CD4-positive, alpha-beta memory T cell (primary cell): ENCODE measurements at regions not wholly inside any gene's neighbourhood (a gene's known extent, or its start where the extent isn't known, plus 50 kb on each side); places are given as distances from the start of the nearest gene placed in this dataset.

ENCODE experiments used
- CTCF ChIA-PET: fragments of 350-600 bp; sonication (Branson Sonifier 250); formaldehyde crosslinking; loops from one replicate; lab custom pipeline; 2021; ENCODE audit warnings: inconsistent platforms; ENCODE audit not compliant: partially characterized antibody; lab: Charles Lee
- POLR2A ChIA-PET: fragments of 350-600 bp; sonication (Branson Sonifier 250); formaldehyde crosslinking; loops from one replicate; lab custom pipeline; 2021; ENCODE audit not compliant: partially characterized antibody; lab: Charles Lee
- DNase-seq, 5 donors: peaks; one replicate each; pipeline versions ENCODE4 v3.0.0 to v3.0.0-alpha.2; 2020 to 2022; ENCODE audit warnings: mixed read lengths in 1 of 5
- H3K27ac ChIP-seq: one replicate; pipeline ENCODE4 v1.7.0; 2013; ENCODE audit warnings: low read depth, low read length
- H3K27me3 ChIP-seq: 2 replicates; pipeline ENCODE4 v1.7.0; 2013; ENCODE audit warnings: mild to moderate bottlenecking, low read length, moderate library complexity; ENCODE audit not compliant: insufficient read depth
- H3K36me3 ChIP-seq: 2 replicates; pipeline ENCODE4 v1.7.0; 2013; ENCODE audit warnings: mild to moderate bottlenecking, low read length, moderate library complexity; ENCODE audit not compliant: insufficient read depth
- H3K4me1 ChIP-seq: 2 replicates; pipeline ENCODE4 v1.7.0; 2013; ENCODE audit warnings: mild to moderate bottlenecking, low read length, moderate library complexity; ENCODE audit not compliant: insufficient read depth
- H3K4me3 ChIP-seq, 2 donors: one replicate each; pipeline ENCODE4 v1.7.0; 2013; ENCODE audit warnings: low read length in 2 of 2, mild to moderate bottlenecking in 1 of 2
- H3K9me3 ChIP-seq, 2 donors: one replicate each; pipeline ENCODE4 v1.7.0; 2013; ENCODE audit warnings: low read length in 2 of 2, control low read depth in 1 of 2; ENCODE audit not compliant: control insufficient read depth in 1 of 2
- H3K27ac Mint-ChIP-seq, 7 donors: one replicate each; pipeline ENCODE4 v1.8.0; 2020 to 2021; ENCODE audit warnings: mixed read lengths in 7 of 7, mild to moderate bottlenecking in 6 of 7, inconsistent platforms in 3 of 7, moderate library complexity in 3 of 7
- H3K27me3 Mint-ChIP-seq, 2 donors: one replicate each; pipeline ENCODE4 v1.8.0; 2020 to 2021; ENCODE audit warnings: mixed read lengths in 2 of 2
- H3K36me3 Mint-ChIP-seq, 2 donors: one replicate each; pipeline ENCODE4 v1.8.0; 2020 to 2021; ENCODE audit warnings: mixed read lengths in 2 of 2, inconsistent platforms in 1 of 2, mild to moderate bottlenecking in 1 of 2
- H3K4me1 Mint-ChIP-seq, 4 donors: one replicate each; pipeline ENCODE4 v1.8.0; 2020 to 2021; ENCODE audit warnings: mixed read lengths in 4 of 4, mild to moderate bottlenecking in 1 of 4
- H3K4me3 Mint-ChIP-seq, 8 donors: one replicate each; pipeline ENCODE4 v1.8.0; 2020 to 2021; ENCODE audit warnings: mixed read lengths in 8 of 8, mild to moderate bottlenecking in 7 of 8, moderate library complexity in 6 of 8, inconsistent platforms in 3 of 8
- H3K9me3 Mint-ChIP-seq, 8 donors: one replicate each; pipeline ENCODE4 v1.8.0; 2020 to 2021; ENCODE audit warnings: mixed read lengths in 8 of 8, mild to moderate bottlenecking in 5 of 8, inconsistent platforms in 3 of 8, moderate library complexity in 1 of 8
- intact Hi-C: fragments of 100-400 bp; cut with micrococcal nuclease; formaldehyde crosslinking; loops from one replicate; pipeline ENCODE4 v1.15.1; 2023

DNA sequence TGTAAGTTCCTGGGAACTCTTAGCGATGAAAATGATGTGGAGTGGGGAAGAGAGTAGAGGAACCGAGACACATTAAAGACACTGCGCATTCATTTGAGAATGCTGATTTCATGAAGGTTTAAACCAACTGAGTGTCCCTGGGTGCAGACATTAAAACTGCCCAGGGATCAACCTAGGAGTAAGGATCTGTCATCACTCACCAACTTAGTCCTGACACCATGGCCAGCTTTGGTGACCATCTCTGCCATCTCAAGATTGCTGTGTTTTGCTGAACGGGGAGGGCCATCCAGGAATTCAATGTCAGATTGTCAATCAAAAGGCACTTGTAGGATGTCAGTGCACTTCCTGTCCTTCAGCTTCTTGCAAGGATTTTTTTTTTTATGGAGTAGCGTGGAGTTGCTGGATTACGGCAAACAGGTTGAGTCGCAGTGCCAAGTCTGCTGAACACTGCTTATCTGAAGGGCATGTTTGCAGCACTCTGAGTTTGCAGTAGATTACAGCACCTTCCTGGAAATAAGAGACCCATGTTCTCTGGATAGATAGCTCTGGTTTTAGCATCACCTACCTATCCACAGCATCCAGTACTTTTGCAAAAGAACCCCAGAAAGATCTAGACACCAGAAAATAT is 258.1 kb upstream of the IRX3 start:
- Histone ChIP-seq H3K27ac (no peak overlapping the region), H3K27me3 (no peaks in the 10 kb centered on the region), H3K4me3 (no peak overlapping the region), H3K36me3 (no peaks in the 10 kb centered on the region), H3K4me1 (no peaks in the 10 kb centered on the region), H3K9me3 (no peaks in the 10 kb centered on the region)
- no peak overlapping the region for H3K4me3 Mint-ChIP-seq
- H3K36me3 Mint-ChIP-seq: no peaks in the 10 kb centered on the region
- no peak for DNase-seq
- CTCF ChIA-PET: no interaction called here
- H3K4me1 Mint-ChIP-seq: no peaks in the 10 kb centered on the region
- intact Hi-C loops: no loop called here
- H3K9me3 Mint-ChIP-seq: peaks cover 0 to 3% (median 0%) of the 10 kb centered on the region in 8 donors
- H3K27me3 Mint-ChIP-seq: peaks cover 3% of the 10 kb centered on the region in 2 donors
- POLR2A ChIA-PET: no interaction called here
- H3K27ac Mint-ChIP-seq: no peak overlapping the region

- ChIA-PET POLR2A (no interaction called here), CTCF (no interaction called here)
Measured at GRCh38 chr16:54542805-54543505, 256.4 kb upstream of the IRX3 start.

GRCh38 chr16:54540525-54541180 is 254.1 kb upstream of the IRX3 start:
- Mint-ChIP-seq H3K4me1 (no peaks in the 10 kb centered on the region), H3K27ac (no peak overlapping the region), H3K27me3 (peaks cover 1% of the 10 kb centered on the region in 2 donors), H3K4me3 (no peak overlapping the region), H3K9me3 (peaks cover 0 to 3% (median 0%) of the 10 kb centered on the region in 8 donors), H3K36me3 (no peaks in the 10 kb centered on the region)
- Histone ChIP-seq H3K27ac (no peak overlapping the region), H3K27me3 (no peaks in the 10 kb centered on the region), H3K36me3 (no peaks in the 10 kb centered on the region), H3K4me3 (no peak overlapping the region), H3K4me1 (no peaks in the 10 kb centered on the region), H3K9me3 (no peaks in the 10 kb centered on the region)
- POLR2A ChIA-PET: no interaction called here
- CTCF ChIA-PET: no interaction called here
- DNase-seq: no peak
- intact Hi-C loops: no loop called here

More at GRCh38 chr16:54542805-54543505, 256.4 kb upstream of the IRX3 start:
- intact Hi-C loops: no loop called here
- Histone ChIP-seq H3K27me3 (no peaks in the 10 kb centered on the region), H3K4me3 (no peak overlapping the region), H3K36me3 (no peaks in the 10 kb centered on the region), H3K27ac (no peak overlapping the region), H3K9me3 (no peaks in the 10 kb centered on the region), H3K4me1 (no peaks in the 10 kb centered on the region)
- no peaks in the 10 kb centered on the region for H3K36me3 Mint-ChIP-seq
- H3K27ac Mint-ChIP-seq: no peak overlapping the region
- no peak for DNase-seq
- peaks cover 0 to 3% (median 0%) of the 10 kb centered on the region in 8 donors for H3K9me3 Mint-ChIP-seq
- no peak overlapping the region for H3K4me3 Mint-ChIP-seq
- H3K27me3 Mint-ChIP-seq: peaks cover 1 to 3% of the 10 kb centered on the region in 2 donors
- no peaks in the 10 kb centered on the region for H3K4me1 Mint-ChIP-seq

- ChIA-PET POLR2A (no interaction called here), CTCF (no interaction called here)
- peaks cover 1% of the 10 kb centered on the region in 2 donors for H3K27me3 Mint-ChIP-seq
- H3K27ac Mint-ChIP-seq: no peak overlapping the region
- Histone ChIP-seq H3K27me3 (no peaks in the 10 kb centered on the region), H3K4me1 (no peaks in the 10 kb centered on the region), H3K36me3 (no peaks in the 10 kb centered on the region), H3K9me3 (no peaks in the 10 kb centered on the region), H3K27ac (no peak overlapping the region), H3K4me3 (no peak overlapping the region)
- no peaks in the 10 kb centered on the region for H3K4me1 Mint-ChIP-seq
- H3K9me3 Mint-ChIP-seq: peaks cover 0 to 3% (median 0%) of the 10 kb centered on the region in 8 donors
- DNase-seq: no peak
- no peak overlapping the region for H3K4me3 Mint-ChIP-seq
- intact Hi-C loops: no loop called here
- H3K36me3 Mint-ChIP-seq: no peaks in the 10 kb centered on the region
Measured at GRCh38 chr16:54538276-54538675, 251.7 kb upstream of the IRX3 start.

GRCh38 chr16:54533856-54534490 is 247.4 kb upstream of the IRX3 start:
- Mint-ChIP-seq H3K27me3 (no peaks in the 10 kb centered on the region), H3K4me1 (no peaks in the 10 kb centered on the region), H3K27ac (no peak overlapping the region), H3K36me3 (no peaks in the 10 kb centered on the region), H3K9me3 (peaks cover 0 to 7% (median 0%) of the 10 kb centered on the region in 8 donors), H3K4me3 (no peak overlapping the region)
- Histone ChIP-seq H3K4me1 (no peaks in the 10 kb centered on the region), H3K27me3 (no peaks in the 10 kb centered on the region), H3K36me3 (no peaks in the 10 kb centered on the region), H3K9me3 (no peaks in the 10 kb centered on the region), H3K4me3 (no peak overlapping the region), H3K27ac (no peak overlapping the region)
- CTCF ChIA-PET: no interaction called here
- intact Hi-C loops: no loop called here
- no peak for DNase-seq
- POLR2A ChIA-PET: no interaction called here

GRCh38 chr16:54526916-54527315 is 240.3 kb upstream of the IRX3 start:
- H3K4me3 Mint-ChIP-seq: no peak overlapping the region
- CTCF ChIA-PET: no interaction called here
- POLR2A ChIA-PET: no interaction called here
- H3K27me3 ChIP-seq: no peaks in the 10 kb centered on the region
- intact Hi-C loops: no loop called here
- H3K4me3 ChIP-seq: no peak overlapping the region
- H3K27me3 Mint-ChIP-seq: peaks cover 2% of the 10 kb centered on the region in 2 donors
- H3K27ac Mint-ChIP-seq: no peak overlapping the region
- no peaks in the 10 kb centered on the region for H3K9me3 ChIP-seq
- H3K4me1 ChIP-seq: no peaks in the 10 kb centered on the region
- no peak overlapping the region for H3K27ac ChIP-seq
- H3K9me3 Mint-ChIP-seq: peaks cover 0 to 16% (median 7%) of the 10 kb centered on the region in 8 donors
- DNase-seq: no peak
- H3K36me3 ChIP-seq: no peaks in the 10 kb centered on the region
- H3K36me3 Mint-ChIP-seq: no peaks in the 10 kb centered on the region
- H3K4me1 Mint-ChIP-seq: no peaks in the 10 kb centered on the region

DNA sequence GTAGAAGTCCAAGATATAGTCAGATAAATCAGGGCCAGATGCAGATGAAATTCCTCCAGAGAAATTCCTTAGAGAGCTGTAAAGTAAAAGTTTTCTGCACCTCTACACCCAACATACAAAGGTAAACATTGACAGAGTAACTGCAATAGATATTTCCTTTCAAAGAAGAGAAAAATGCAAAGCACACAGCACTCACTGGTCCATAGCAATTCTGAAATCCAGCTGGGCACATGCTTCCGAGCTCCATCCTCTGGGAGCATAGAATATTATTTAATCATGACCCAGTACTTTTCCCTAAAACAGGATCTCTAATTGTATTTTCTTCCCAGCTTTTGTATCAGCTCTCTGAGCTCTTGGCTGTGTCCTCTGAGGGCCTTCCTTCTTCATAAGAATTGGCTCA is 239.5 kb upstream of the IRX3 start:
- Histone ChIP-seq H3K27me3 (no peaks in the 10 kb centered on the region), H3K4me3 (no peak overlapping the region), H3K4me1 (no peaks in the 10 kb centered on the region), H3K27ac (no peak overlapping the region), H3K36me3 (no peaks in the 10 kb centered on the region), H3K9me3 (no peaks in the 10 kb centered on the region)
- no peak overlapping the region for H3K27ac Mint-ChIP-seq
- H3K36me3 Mint-ChIP-seq: no peaks in the 10 kb centered on the region
- H3K9me3 Mint-ChIP-seq: peaks cover 0 to 16% (median 8%) of the 10 kb centered on the region in 8 donors
- DNase-seq: no peak
- peak overlapping the region in 1 of 8 donors; percentile 5 for H3K4me3 Mint-ChIP-seq
- ChIA-PET POLR2A (no interaction called here), CTCF (no interaction called here)
- intact Hi-C loops: no loop called here
- H3K27me3 Mint-ChIP-seq: peaks cover 2% of the 10 kb centered on the region in 2 donors
- no peaks in the 10 kb centered on the region for H3K4me1 Mint-ChIP-seq
